ENCODE measurements at regions not wholly inside any gene's neighbourhood (a gene's known extent, or its start where the extent isn't known, plus 50 kb on each side); places are given as distances from the start of the nearest gene placed in this dataset.

- 65 to 97% (median 86%) methylated on average over 2 to 4 of the region's 4 CpGs; no CpG with 5 or more reads in 1 of the 10 experiments for WGBS, 10 experiments
- in situ Hi-C loops (cut with MboI; ENCODE audit: low pct_unique_long_range_greater_than_20kb in 2 of 9, low sequenced_read_pairs in 9 of 9, unreplicated experiment in 9 of 9) = no loop called here
These were observed 288.9 kb upstream of the CDH11 start for GRCh38 chr16:65410801-65411200.

GRCh38 chr16:65409510-65409909, 287.6 kb upstream of the CDH11 start:
- H3K27ac ChIP-seq = no peak overlapping the region
- no peak overlapping the region for H3K4me3 ChIP-seq
- in situ Hi-C loops (cut with MboI; ENCODE audit: low pct_unique_long_range_greater_than_20kb in 2 of 9, low sequenced_read_pairs in 9 of 9, unreplicated experiment in 9 of 9) = no loop called here
- 54 to 100% (median 89%) methylated on average over 1 to 2 of the region's 2 CpGs; no CpG with 5 or more reads in 2 of the 10 experiments for WGBS, 10 experiments
- ATAC-seq (replicated peaks in 6 of 8) = no peak
- H3K4me1 ChIP-seq (replicated peaks in 1 of 2) = peaks cover 0 to 12% of the 10 kb centered on the region in 2 donors

More at GRCh38 chr16:65410801-65411200, 288.9 kb upstream of the CDH11 start:
- Histone ChIP-seq H3K4me3 (no peak overlapping the region), H3K4me1 (replicated peaks in 1 of 2) (peaks cover 0 to 11% of the 10 kb centered on the region in 2 donors), H3K27ac (no peak overlapping the region)
- ATAC-seq (replicated peaks in 6 of 8) = no peak

GRCh38 chr16:65406933-65407332, 285.1 kb upstream of the CDH11 start:
- Histone ChIP-seq H3K4me1 (replicated peaks in 1 of 2) (peaks cover 0 to 12% of the 10 kb centered on the region in 2 donors), H3K27ac (no peak overlapping the region), H3K4me3 (no peak overlapping the region)
- WGBS, 10 experiments = 0 to 93% (median 73%) methylated on average over 1 to 4 of the region's 4 CpGs; no CpG with 5 or more reads in 1 of the 10 experiments
- in situ Hi-C loops (cut with MboI; ENCODE audit: low pct_unique_long_range_greater_than_20kb in 2 of 9, low sequenced_read_pairs in 9 of 9, unreplicated experiment in 9 of 9) = no loop called here
- ATAC-seq (replicated peaks in 6 of 8) = no peak

GRCh38 chr16:65406116-65406515, 284.3 kb upstream of the CDH11 start:
- WGBS, 10 experiments = 17 to 90% (median 40%) methylated on average over 1 to 4 of the region's 4 CpGs; no CpG with 5 or more reads in 2 of the 10 experiments
- in situ Hi-C loops (cut with MboI; ENCODE audit: low pct_unique_long_range_greater_than_20kb in 2 of 9, low sequenced_read_pairs in 9 of 9, unreplicated experiment in 9 of 9) = no loop called here
- Histone ChIP-seq H3K4me3 (no peak overlapping the region), H3K4me1 (replicated peaks in 1 of 2) (peaks cover 0 to 8% of the 10 kb centered on the region in 2 donors), H3K27ac (no peak overlapping the region)
- ATAC-seq (replicated peaks in 6 of 8) = peak in 5 of 8 experiments; percentile 21 to 93 (median 59)

GRCh38 chr16:65394281-65394680, 272.4 kb upstream of the CDH11 start:
- H3K27ac ChIP-seq = no peak overlapping the region
- ATAC-seq (replicated peaks in 6 of 8) = no peak
- no peaks in the 10 kb centered on the region for H3K4me1 ChIP-seq (replicated peaks in 1 of 2)
- WGBS, 10 experiments = 55 to 90% (median 89%) methylated on average over 2 to 6 of the region's 6 CpGs; no CpG with 5 or more reads in 4 of the 10 experiments
- in situ Hi-C loops (cut with MboI; ENCODE audit: low pct_unique_long_range_greater_than_20kb in 2 of 9, low sequenced_read_pairs in 9 of 9, unreplicated experiment in 9 of 9) = no loop called here
- no peak overlapping the region for H3K4me3 ChIP-seq

- no peak overlapping the region for H3K4me3 ChIP-seq
These were observed 271.1 kb upstream of the CDH11 start for GRCh38 chr16:65392806-65393565.

GRCh38 chr16:65388592-65388991, 266.7 kb upstream of the CDH11 start:
- no peak overlapping the region for H3K4me3 ChIP-seq
- peak in 1 of 8 experiments; percentile 28 for ATAC-seq (replicated peaks in 6 of 8)

More at GRCh38 chr16:65392806-65393565, 271.1 kb upstream of the CDH11 start:
- H3K27ac ChIP-seq = no peak overlapping the region
- no peaks in the 10 kb centered on the region for H3K4me1 ChIP-seq (replicated peaks in 1 of 2)
- in situ Hi-C loops (cut with MboI; ENCODE audit: low pct_unique_long_range_greater_than_20kb in 2 of 9, low sequenced_read_pairs in 9 of 9, unreplicated experiment in 9 of 9) = no loop called here
- WGBS, 10 experiments = 31 to 97% (median 81%) methylated on average over 2 to 10 of the region's 13 CpGs; no CpG with 5 or more reads in 2 of the 10 experiments
- peak in 1 of 8 experiments; percentile 24 for ATAC-seq (replicated peaks in 6 of 8)

GRCh38 chr16:65386672-65387071, 264.8 kb upstream of the CDH11 start:
- no peak overlapping the region for H3K4me3 ChIP-seq
- H3K4me1 ChIP-seq (replicated peaks in 1 of 2) = no peaks in the 10 kb centered on the region
- in situ Hi-C loops (cut with MboI; ENCODE audit: low pct_unique_long_range_greater_than_20kb in 2 of 9, low sequenced_read_pairs in 9 of 9, unreplicated experiment in 9 of 9) = no loop called here
- no peak overlapping the region for H3K27ac ChIP-seq
- WGBS, 10 experiments = 20 to 100% (median 67%) methylated on average over 1 to 2 of the region's 2 CpGs; no CpG with 5 or more reads in 1 of the 10 experiments
- no peak for ATAC-seq (replicated peaks in 6 of 8)

More at GRCh38 chr16:65388592-65388991, 266.7 kb upstream of the CDH11 start:
- Histone ChIP-seq H3K27ac (no peak overlapping the region), H3K4me1 (replicated peaks in 1 of 2) (no peaks in the 10 kb centered on the region)
- in situ Hi-C loops (cut with MboI; ENCODE audit: low pct_unique_long_range_greater_than_20kb in 2 of 9, low sequenced_read_pairs in 9 of 9, unreplicated experiment in 9 of 9) = no loop called here

- in situ Hi-C loops (cut with MboI; ENCODE audit: low pct_unique_long_range_greater_than_20kb in 2 of 9, low sequenced_read_pairs in 9 of 9, unreplicated experiment in 9 of 9) = no loop called here
- WGBS, 10 experiments = 0 to 100% (median 71%) methylated on average over 1 of the region's 1 CpG; no CpG with 5 or more reads in 2 of the 10 experiments
- ATAC-seq (replicated peaks in 6 of 8) = no peak
These were observed 262.6 kb upstream of the CDH11 start for GRCh38 chr16:65384441-65384840.

GRCh38 chr16:65377195-65377594, 255.3 kb upstream of the CDH11 start:
- Histone ChIP-seq H3K4me1 (replicated peaks in 1 of 2) (peaks cover 3 to 7% of the 10 kb centered on the region in 2 donors), H3K27ac (no peak overlapping the region), H3K4me3 (no peak overlapping the region)
- in situ Hi-C loops (cut with MboI; ENCODE audit: low pct_unique_long_range_greater_than_20kb in 2 of 9, low sequenced_read_pairs in 9 of 9, unreplicated experiment in 9 of 9) = no loop called here
- peak in 2 of 8 experiments; percentile 62 to 66 for ATAC-seq (replicated peaks in 6 of 8)

More at GRCh38 chr16:65384441-65384840, 262.6 kb upstream of the CDH11 start:
- Histone ChIP-seq H3K27ac (no peak overlapping the region), H3K4me1 (replicated peaks in 1 of 2) (no peaks in the 10 kb centered on the region), H3K4me3 (no peak overlapping the region)

- peaks cover 3 to 7% of the 10 kb centered on the region in 2 donors for H3K4me1 ChIP-seq (replicated peaks in 1 of 2)
- no peak overlapping the region for H3K4me3 ChIP-seq
- no peak for ATAC-seq (replicated peaks in 6 of 8)
- in situ Hi-C loops (cut with MboI; ENCODE audit: low pct_unique_long_range_greater_than_20kb in 2 of 9, low sequenced_read_pairs in 9 of 9, unreplicated experiment in 9 of 9) = no loop called here
- no peak overlapping the region for H3K27ac ChIP-seq
- 34 to 100% (median 93%) methylated on average over 1 to 3 of the region's 3 CpGs; no CpG with 5 or more reads in 2 of the 10 experiments for WGBS, 10 experiments
These were observed 254.7 kb upstream of the CDH11 start for GRCh38 chr16:65376601-65377000.

- WGBS, 10 experiments = 63 to 100% (median 88%) methylated on average over 1 of the region's 1 CpG; no CpG with 5 or more reads in 7 of the 10 experiments
- no peak overlapping the region for H3K27ac ChIP-seq
- no peak for ATAC-seq (replicated peaks in 6 of 8)
- H3K4me3 ChIP-seq = no peak overlapping the region
- peaks cover 3 to 7% of the 10 kb centered on the region in 2 donors for H3K4me1 ChIP-seq (replicated peaks in 1 of 2)
- in situ Hi-C loops (cut with MboI; ENCODE audit: low pct_unique_long_range_greater_than_20kb in 2 of 9, low sequenced_read_pairs in 9 of 9, unreplicated experiment in 9 of 9) = no loop called here
These were observed 253.8 kb upstream of the CDH11 start for GRCh38 chr16:65375651-65376050.

GRCh38 chr16:65373097-65373496, 251.2 kb upstream of the CDH11 start:
- H3K27ac ChIP-seq = no peak overlapping the region
- in situ Hi-C loops (cut with MboI; ENCODE audit: low pct_unique_long_range_greater_than_20kb in 2 of 9, low sequenced_read_pairs in 9 of 9, unreplicated experiment in 9 of 9) = no loop called here
- ATAC-seq (replicated peaks in 6 of 8) = no peak
- H3K4me1 ChIP-seq (replicated peaks in 1 of 2) = peaks cover 3 to 7% of the 10 kb centered on the region in 2 donors
- H3K4me3 ChIP-seq = no peak overlapping the region
- 17 to 93% (median 63%) methylated on average over 1 to 3 of the region's 3 CpGs for WGBS, 10 experiments

GRCh38 chr16:65372171-65372570, 250.3 kb upstream of the CDH11 start:
- ATAC-seq (replicated peaks in 6 of 8) = no peak
- no peak overlapping the region for H3K4me3 ChIP-seq
- no peak overlapping the region for H3K27ac ChIP-seq
- in situ Hi-C loops (cut with MboI; ENCODE audit: low pct_unique_long_range_greater_than_20kb in 2 of 9, low sequenced_read_pairs in 9 of 9, unreplicated experiment in 9 of 9) = no loop called here
- H3K4me1 ChIP-seq (replicated peaks in 1 of 2) = peaks cover 3 to 7% of the 10 kb centered on the region in 2 donors
